ENCODE measurements at regions not wholly inside any gene's neighbourhood (a gene's known extent, or its start where the extent isn't known, plus 50 kb on each side); places are given as distances from the start of the nearest gene placed in this dataset.
A peak's percentile ranks its signal among the peaks of the same experiment; 100 is the strongest.

DNA sequence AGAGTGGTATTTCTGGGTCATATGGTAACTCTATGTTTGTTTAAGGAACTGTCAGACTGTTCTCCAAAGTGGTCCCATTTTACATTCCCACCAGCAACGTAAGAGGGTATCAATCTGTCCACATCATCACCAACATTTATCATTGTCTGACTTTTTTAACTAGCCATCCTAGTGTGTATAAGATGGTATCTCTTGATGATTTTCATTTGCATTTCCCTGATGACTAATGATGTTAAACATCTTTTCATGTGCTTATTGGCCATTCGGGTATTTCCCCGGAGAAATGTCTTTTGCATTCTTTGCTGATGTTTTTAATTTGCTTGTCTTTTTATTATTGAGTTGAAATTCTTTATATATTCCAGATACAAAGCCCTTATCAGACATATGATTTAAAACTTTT lies 370.1 kb upstream of the NR5A2 start:
- no peak overlapping the region for H3K4me3 ChIP-seq (ENCODE audit: low read depth, low read length)
- TF ChIP-seq, protein P1, sequence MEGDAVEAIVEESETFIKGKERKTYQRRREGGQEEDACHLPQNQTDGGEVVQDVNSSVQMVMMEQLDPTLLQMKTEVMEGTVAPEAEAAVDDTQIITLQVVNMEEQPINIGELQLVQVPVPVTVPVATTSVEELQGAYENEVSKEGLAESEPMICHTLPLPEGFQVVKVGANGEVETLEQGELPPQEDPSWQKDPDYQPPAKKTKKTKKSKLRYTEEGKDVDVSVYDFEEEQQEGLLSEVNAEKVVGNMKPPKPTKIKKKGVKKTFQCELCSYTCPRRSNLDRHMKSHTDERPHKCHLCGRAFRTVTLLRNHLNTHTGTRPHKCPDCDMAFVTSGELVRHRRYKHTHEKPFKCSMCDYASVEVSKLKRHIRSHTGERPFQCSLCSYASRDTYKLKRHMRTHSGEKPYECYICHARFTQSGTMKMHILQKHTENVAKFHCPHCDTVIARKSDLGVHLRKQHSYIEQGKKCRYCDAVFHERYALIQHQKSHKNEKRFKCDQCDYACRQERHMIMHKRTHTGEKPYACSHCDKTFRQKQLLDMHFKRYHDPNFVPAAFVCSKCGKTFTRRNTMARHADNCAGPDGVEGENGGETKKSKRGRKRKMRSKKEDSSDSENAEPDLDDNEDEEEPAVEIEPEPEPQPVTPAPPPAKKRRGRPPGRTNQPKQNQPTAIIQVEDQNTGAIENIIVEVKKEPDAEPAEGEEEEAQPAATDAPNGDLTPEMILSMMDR (conservative IDR thresholded peaks at IDR 0.05; ENCODE audit: low read depth, low read length): no peak
- DNase-seq (ENCODE audit: low read depth): no peak

DNA sequence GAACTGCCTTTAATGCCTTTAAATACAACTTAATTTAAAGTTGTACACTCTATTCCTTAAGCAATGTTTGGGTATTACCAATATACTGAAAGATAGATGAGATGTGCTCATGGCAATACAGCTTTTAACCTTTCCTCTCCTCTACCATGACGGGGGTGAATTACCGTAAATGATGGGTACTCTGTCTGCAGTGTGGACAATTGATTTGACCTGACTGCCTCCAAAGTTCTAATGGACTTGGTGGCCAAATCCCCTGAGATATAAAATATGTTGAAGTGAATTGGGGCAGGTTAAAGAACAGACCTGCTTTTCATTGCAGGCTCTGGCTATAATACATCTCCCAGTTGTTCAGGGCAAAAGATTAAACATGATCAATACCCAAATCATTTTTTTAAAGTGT lies 367.4 kb upstream of the NR5A2 start:
- TF ChIP-seq, protein P1 (conservative IDR thresholded peaks at IDR 0.05; ENCODE audit: low read depth, low read length): no peak
- no peak overlapping the region for H3K4me3 ChIP-seq (ENCODE audit: low read depth, low read length)
- DNase-seq (ENCODE audit: low read depth): no peak

DNA sequence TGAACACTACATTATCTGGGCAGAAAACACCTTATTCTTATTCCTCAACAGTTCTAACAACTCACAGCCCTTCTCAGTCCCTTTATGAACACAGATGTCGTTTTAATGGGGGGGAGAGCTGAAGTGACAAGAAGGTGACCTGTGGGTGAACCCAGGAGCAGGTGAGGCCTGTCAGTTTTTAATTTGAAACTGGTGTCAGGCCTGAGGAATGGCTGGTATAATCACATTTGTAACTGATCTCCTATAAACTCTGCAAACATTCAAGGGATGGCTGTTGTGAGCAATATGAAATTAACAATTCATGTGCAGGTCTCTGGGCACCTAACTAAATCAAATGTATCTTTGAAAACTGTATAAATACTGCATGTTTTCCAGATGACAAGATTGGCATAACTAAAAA lies 362.1 kb upstream of the NR5A2 start:
- TF ChIP-seq, protein P1 (conservative IDR thresholded peaks at IDR 0.05; ENCODE audit: low read depth, low read length): no peak
- no peak for DNase-seq (ENCODE audit: low read depth)
- no peak overlapping the region for H3K4me3 ChIP-seq (ENCODE audit: low read depth, low read length)

DNA sequence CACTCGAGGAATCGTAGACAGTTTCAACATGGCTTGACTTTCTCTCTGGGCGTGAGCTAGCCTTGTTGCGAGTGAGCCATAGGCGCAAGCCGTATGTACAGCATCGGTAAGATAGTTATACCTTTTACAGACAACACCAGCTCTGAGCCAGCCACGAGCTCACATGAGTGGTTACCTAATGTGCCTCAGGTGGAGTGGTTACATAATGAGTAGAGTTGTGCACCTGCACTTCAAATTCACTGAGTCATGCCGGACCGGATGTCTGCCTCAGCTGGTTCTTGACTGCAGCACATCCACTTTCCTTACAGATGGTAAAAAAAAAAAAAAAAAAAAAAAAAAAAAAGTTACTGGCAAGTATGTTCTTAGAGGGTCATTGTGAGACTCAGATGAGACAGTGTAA lies 360.4 kb upstream of the NR5A2 start:
- DNase-seq (ENCODE audit: low read depth): no peak

DNA sequence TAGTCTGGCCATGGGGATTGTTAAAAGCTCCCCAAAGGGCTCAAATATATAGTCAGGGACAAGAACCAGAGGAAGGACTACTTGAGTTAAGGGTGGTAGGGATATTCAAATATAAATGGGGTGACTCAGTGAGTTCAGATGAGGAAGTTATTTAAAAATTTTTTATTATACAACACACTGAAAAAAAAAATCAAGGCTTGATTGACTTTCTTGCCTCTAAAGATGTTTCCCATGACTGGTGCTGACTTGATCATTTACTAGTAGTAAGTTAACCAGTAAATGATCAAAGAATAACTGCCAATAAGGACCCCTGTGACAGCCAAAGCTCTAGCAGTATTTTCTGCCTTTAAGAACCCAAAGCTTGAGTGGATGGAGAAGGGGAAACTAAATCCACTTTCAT lies 357.6 kb upstream of the NR5A2 start:
- H3K4me3 ChIP-seq (ENCODE audit: low read depth, low read length): no peak overlapping the region
- DNase-seq (ENCODE audit: low read depth): peak; percentile 15
- TF ChIP-seq, protein P1 (conservative IDR thresholded peaks at IDR 0.05; ENCODE audit: low read depth, low read length): no peak

More for the DNA sequence above, 360.4 kb upstream of the NR5A2 start:
- TF ChIP-seq, protein P1 (conservative IDR thresholded peaks at IDR 0.05; ENCODE audit: low read depth, low read length): no peak
- H3K4me3 ChIP-seq (ENCODE audit: low read depth, low read length): no peak overlapping the region

DNA sequence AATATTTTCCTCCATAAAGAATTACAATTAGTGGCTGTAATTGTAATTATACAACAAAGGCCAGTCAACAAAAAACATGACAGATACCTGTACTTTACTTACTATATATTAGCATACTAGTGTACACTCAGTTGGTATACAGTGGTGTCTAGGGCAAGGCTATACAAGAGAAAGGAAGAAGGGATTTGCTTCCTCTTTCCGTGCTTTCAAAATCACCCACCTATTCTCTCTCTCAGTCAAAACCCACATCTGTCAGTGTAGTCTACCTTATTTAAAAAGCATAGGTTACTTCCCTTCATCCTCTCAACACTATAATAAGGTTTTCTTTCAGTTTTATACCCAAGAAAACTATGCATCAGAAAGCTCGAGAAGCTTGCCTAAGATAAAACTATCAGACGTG lies 355.8 kb upstream of the NR5A2 start:
- H3K4me3 ChIP-seq (ENCODE audit: low read depth, low read length): no peak overlapping the region
- TF ChIP-seq, protein P1 (conservative IDR thresholded peaks at IDR 0.05; ENCODE audit: low read depth, low read length): no peak
- no peak for DNase-seq (ENCODE audit: low read depth)

DNA sequence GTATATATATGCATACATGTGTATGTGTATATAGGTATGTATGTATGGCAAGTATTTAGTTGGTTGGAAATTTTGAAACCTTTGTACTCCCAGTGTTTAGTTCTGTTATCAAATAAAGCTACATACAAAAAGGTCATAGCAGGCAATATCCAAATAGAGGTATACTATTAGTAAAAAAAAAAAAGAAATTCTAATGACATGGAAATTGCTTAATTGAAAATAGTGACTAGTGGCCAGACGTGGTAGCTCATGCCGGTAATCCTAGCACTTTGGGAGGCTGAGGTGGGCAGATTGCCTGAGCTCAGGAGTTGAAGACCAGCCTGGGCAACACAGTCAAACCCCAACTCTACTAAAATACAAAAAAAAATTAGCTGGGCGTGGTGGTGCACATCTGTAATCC lies 351.6 kb upstream of the NR5A2 start:
- no peak for DNase-seq (ENCODE audit: low read depth)
- no peak overlapping the region for H3K4me3 ChIP-seq (ENCODE audit: low read depth, low read length)
- TF ChIP-seq, protein P1 (conservative IDR thresholded peaks at IDR 0.05; ENCODE audit: low read depth, low read length): no peak

Data from epithelial cell of proximal tubule (primary cell).